Muscle of arm (tissue), 1 donor: ENCODE measurements at regions not wholly inside any gene's neighbourhood (a gene's known extent, or its start where the extent isn't known, plus 50 kb on each side); places are given as distances from the start of the nearest gene placed in this dataset.
"Not testable (repeated sequence)": the region's sequence is repeated elsewhere in the genome, so short reads cannot be mapped to it uniquely, and the experiment has no call there.

ENCODE experiments used
- DNase-seq: peaks from one replicate; pipeline ENCODE4 v3.0.0-alpha.2; 2013

- no peak for DNase-seq
These were observed 987.7 kb upstream of the GRIA3 start for GRCh38 chrX:122196343-122196742.

GRCh38 chrX:122203399-122203798 is 980.7 kb upstream of the GRIA3 start:
- DNase-seq = no peak

- DNase-seq = no peak
These were observed 965.4 kb upstream of the GRIA3 start for GRCh38 chrX:122218666-122219065.

- no peak for DNase-seq
These were observed 964.9 kb upstream of the GRIA3 start for GRCh38 chrX:122219226-122219625.

GRCh38 chrX:122219735-122220134 is 964.3 kb upstream of the GRIA3 start:
- no peak for DNase-seq

- DNase-seq = no peak
These were observed 963.3 kb upstream of the GRIA3 start for GRCh38 chrX:122220644-122221373.

GRCh38 chrX:122221810-122222209 is 962.3 kb upstream of the GRIA3 start:
- not testable (repeated sequence) for DNase-seq

- DNase-seq = not testable (repeated sequence)
These were observed 959.9 kb upstream of the GRIA3 start for GRCh38 chrX:122224137-122224536.

- DNase-seq = no peak
These were observed 945.3 kb upstream of the GRIA3 start for GRCh38 chrX:122238801-122239200.

GRCh38 chrX:122241959-122242358 is 942.1 kb upstream of the GRIA3 start:
- no peak for DNase-seq

GRCh38 chrX:122244080-122244479 is 940.0 kb upstream of the GRIA3 start:
- DNase-seq = no peak

- no peak for DNase-seq
These were observed 938.9 kb upstream of the GRIA3 start for GRCh38 chrX:122245175-122245574.

GRCh38 chrX:122245943-122246342 is 938.1 kb upstream of the GRIA3 start:
- DNase-seq = no peak

- no peak for DNase-seq
These were observed 937.1 kb upstream of the GRIA3 start for GRCh38 chrX:122246937-122247336.

GRCh38 chrX:122248681-122249080 is 935.4 kb upstream of the GRIA3 start:
- no peak for DNase-seq

GRCh38 chrX:122252454-122252853 is 931.6 kb upstream of the GRIA3 start:
- no peak for DNase-seq

- DNase-seq = no peak
These were observed 915.7 kb upstream of the GRIA3 start for GRCh38 chrX:122268353-122268752.

- no peak for DNase-seq
These were observed 914.8 kb upstream of the GRIA3 start for GRCh38 chrX:122269243-122269781.

- no peak for DNase-seq
These were observed 913.1 kb upstream of the GRIA3 start for GRCh38 chrX:122270809-122271494.

GRCh38 chrX:122272011-122272410 is 912.1 kb upstream of the GRIA3 start:
- DNase-seq = no peak

- no peak for DNase-seq
These were observed 904.3 kb upstream of the GRIA3 start for GRCh38 chrX:122279746-122280145.

- DNase-seq = not testable (repeated sequence)
These were observed 884.3 kb upstream of the GRIA3 start for GRCh38 chrX:122299822-122300221.

- DNase-seq = no peak
These were observed 882.6 kb upstream of the GRIA3 start for GRCh38 chrX:122301491-122301890.
